ENCODE measurements at regions not wholly inside any gene's neighbourhood (a gene's known extent, or its start where the extent isn't known, plus 50 kb on each side); places are given as distances from the start of the nearest gene placed in this dataset.

DNA sequence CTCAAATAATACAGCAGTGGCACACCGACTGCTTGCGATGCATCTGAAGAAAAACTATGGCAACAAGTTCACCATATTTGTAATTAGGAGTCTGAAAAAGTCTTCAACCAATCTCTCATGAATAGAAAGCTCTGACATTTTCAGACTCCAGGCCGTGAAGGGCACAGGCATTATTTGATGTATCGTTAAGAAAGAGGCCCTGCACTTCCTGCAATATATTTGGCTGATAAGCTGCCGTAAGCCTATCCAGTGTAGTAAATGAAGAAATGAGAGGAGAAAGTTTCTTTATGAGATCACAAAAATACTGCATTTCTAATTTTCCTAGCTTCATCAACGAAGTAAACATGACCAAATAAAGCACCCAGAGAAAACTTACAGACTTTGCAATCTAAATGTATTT is 613.8 kb upstream of the TECRL start:
- Histone ChIP-seq H3K4me1 (no peaks in the 10 kb centered on the region), H3K4me3 (no peak overlapping the region), H3K36me3 (no peaks in the 10 kb centered on the region), H3K27me3 (no peaks in the 10 kb centered on the region), H3K27ac (no peak overlapping the region), H3K9me3 (no peaks in the 10 kb centered on the region)
- WGBS, 2 donors (ENCODE audit: low coverage in 1 of 2) = 43 to 46% methylated on average over 6 of the region's 6 CpGs
- DNase-seq = no peak
- in situ Hi-C loops (cut with MboI; ENCODE audit: low pct_ligation_motif_present in 1 of 4, low pct_unique_long_range_greater_than_20kb in 1 of 4, low sequenced_read_pairs in 3 of 4) (no loop called here), intact Hi-C loops (cut with DNase I; ENCODE audit: low total_unique reads) (no loop called here)
- TF ChIP-seq, protein P1, sequence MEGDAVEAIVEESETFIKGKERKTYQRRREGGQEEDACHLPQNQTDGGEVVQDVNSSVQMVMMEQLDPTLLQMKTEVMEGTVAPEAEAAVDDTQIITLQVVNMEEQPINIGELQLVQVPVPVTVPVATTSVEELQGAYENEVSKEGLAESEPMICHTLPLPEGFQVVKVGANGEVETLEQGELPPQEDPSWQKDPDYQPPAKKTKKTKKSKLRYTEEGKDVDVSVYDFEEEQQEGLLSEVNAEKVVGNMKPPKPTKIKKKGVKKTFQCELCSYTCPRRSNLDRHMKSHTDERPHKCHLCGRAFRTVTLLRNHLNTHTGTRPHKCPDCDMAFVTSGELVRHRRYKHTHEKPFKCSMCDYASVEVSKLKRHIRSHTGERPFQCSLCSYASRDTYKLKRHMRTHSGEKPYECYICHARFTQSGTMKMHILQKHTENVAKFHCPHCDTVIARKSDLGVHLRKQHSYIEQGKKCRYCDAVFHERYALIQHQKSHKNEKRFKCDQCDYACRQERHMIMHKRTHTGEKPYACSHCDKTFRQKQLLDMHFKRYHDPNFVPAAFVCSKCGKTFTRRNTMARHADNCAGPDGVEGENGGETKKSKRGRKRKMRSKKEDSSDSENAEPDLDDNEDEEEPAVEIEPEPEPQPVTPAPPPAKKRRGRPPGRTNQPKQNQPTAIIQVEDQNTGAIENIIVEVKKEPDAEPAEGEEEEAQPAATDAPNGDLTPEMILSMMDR (IDR thresholded peaks at IDR 0.05) = no peak
- TF ChIP-seq POLR2AphosphoS5 (IDR thresholded peaks at IDR 0.05) (no peak), EP300 (IDR thresholded peaks at IDR 0.05; ENCODE audit: low read depth) (no peak), POLR2A (IDR thresholded peaks at IDR 0.05) (no peak)

- Histone ChIP-seq H3K27ac (no peak overlapping the region), H3K4me1 (no peaks in the 10 kb centered on the region), H3K9me3 (no peaks in the 10 kb centered on the region), H3K36me3 (no peaks in the 10 kb centered on the region), H3K4me3 (no peak overlapping the region), H3K27me3 (no peaks in the 10 kb centered on the region)
- TF ChIP-seq, protein P1 (IDR thresholded peaks at IDR 0.05) = no peak
- TF ChIP-seq EP300 (IDR thresholded peaks at IDR 0.05; ENCODE audit: low read depth) = no peak
- no peak for TF ChIP-seq POLR2A (IDR thresholded peaks at IDR 0.05)
- no peak for TF ChIP-seq POLR2AphosphoS5 (IDR thresholded peaks at IDR 0.05)
- DNase-seq = no peak
- intact Hi-C loops (cut with DNase I; ENCODE audit: low total_unique reads) = no loop called here
- in situ Hi-C loops (cut with MboI; ENCODE audit: low pct_ligation_motif_present in 1 of 4, low pct_unique_long_range_greater_than_20kb in 1 of 4, low sequenced_read_pairs in 3 of 4) = no loop called here
Measured at GRCh38 chr4:65021737-65022136, 612.5 kb upstream of the TECRL start.

DNA sequence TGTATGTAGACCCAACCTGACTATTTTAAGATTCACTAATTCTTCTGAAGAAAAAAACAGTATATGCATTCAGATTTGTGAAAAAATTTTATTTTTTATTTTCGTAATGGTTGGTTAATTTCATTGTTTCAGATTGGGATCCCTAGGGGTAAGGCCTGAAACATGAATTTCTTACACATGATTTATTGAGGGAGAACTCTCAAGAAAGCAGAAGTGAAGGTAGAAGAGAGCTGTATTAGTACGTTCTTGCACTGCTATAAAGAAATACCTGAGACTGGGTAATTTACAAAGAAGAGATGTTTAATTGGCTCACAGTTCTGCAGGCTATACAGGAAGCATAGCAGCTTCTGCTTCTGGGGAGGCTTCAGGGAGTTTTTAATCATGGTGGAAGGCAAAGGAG is 611.9 kb upstream of the TECRL start:
- no peak overlapping the region for H3K27ac ChIP-seq

GRCh38 chr4:65019775-65020174 is 610.5 kb upstream of the TECRL start:
- no peak overlapping the region for H3K27ac ChIP-seq
- in situ Hi-C loops (cut with MboI; ENCODE audit: low pct_ligation_motif_present in 1 of 4, low pct_unique_long_range_greater_than_20kb in 1 of 4, low sequenced_read_pairs in 3 of 4) = no loop called here
- intact Hi-C loops (cut with DNase I; ENCODE audit: low total_unique reads) = no loop called here
- H3K27me3 ChIP-seq = no peaks in the 10 kb centered on the region
- WGBS, 2 donors (ENCODE audit: low coverage in 1 of 2) = 44 to 54% methylated on average over 3 of the region's 3 CpGs
- no peaks in the 10 kb centered on the region for H3K9me3 ChIP-seq
- no peak for TF ChIP-seq POLR2A (IDR thresholded peaks at IDR 0.05)
- no peak for TF ChIP-seq POLR2AphosphoS5 (IDR thresholded peaks at IDR 0.05)
- TF ChIP-seq, protein P1 (IDR thresholded peaks at IDR 0.05) = no peak
- TF ChIP-seq EP300 (IDR thresholded peaks at IDR 0.05; ENCODE audit: low read depth) = no peak
- H3K4me3 ChIP-seq = no peak overlapping the region
- no peaks in the 10 kb centered on the region for H3K36me3 ChIP-seq
- H3K4me1 ChIP-seq = no peaks in the 10 kb centered on the region
- DNase-seq = no peak

More for the DNA sequence above, 611.9 kb upstream of the TECRL start:
- H3K9me3 ChIP-seq = no peaks in the 10 kb centered on the region
- H3K4me3 ChIP-seq = no peak overlapping the region
- no peak for DNase-seq
- no peaks in the 10 kb centered on the region for H3K4me1 ChIP-seq
- in situ Hi-C loops (cut with MboI; ENCODE audit: low pct_ligation_motif_present in 1 of 4, low pct_unique_long_range_greater_than_20kb in 1 of 4, low sequenced_read_pairs in 3 of 4) (no loop called here), intact Hi-C loops (cut with DNase I; ENCODE audit: low total_unique reads) (no loop called here)
- TF ChIP-seq POLR2A (IDR thresholded peaks at IDR 0.05) (no peak), EP300 (IDR thresholded peaks at IDR 0.05; ENCODE audit: low read depth) (no peak), POLR2AphosphoS5 (IDR thresholded peaks at IDR 0.05) (no peak)
- TF ChIP-seq, protein P1 (IDR thresholded peaks at IDR 0.05) = no peak
- no peaks in the 10 kb centered on the region for H3K27me3 ChIP-seq
- 65 to 76% methylated on average over 2 of the region's 2 CpGs for WGBS, 2 donors (ENCODE audit: low coverage in 1 of 2)
- no peaks in the 10 kb centered on the region for H3K36me3 ChIP-seq

Data from transverse colon (tissue), 4 donors.